K562 (cell line): ENCODE measurements at regions not wholly inside any gene's neighbourhood (a gene's known extent, or its start where the extent isn't known, plus 50 kb on each side); places are given as distances from the start of the nearest gene placed in this dataset.

Source experiments
- ATAC-seq: fragments of 200-7000 bp; cut with Tn5 transposase; 3 replicates; pipeline ENCODE4 v1.9.1; 2020; ENCODE audit warnings: moderate library complexity
- BruUV-seq: library from RNA; stranded (reverse); fragments of 400-500 nt; replicated peaks from 2 replicates; lab custom pipeline; 2021; lab: Mats Ljungman, UMichigan
- CTCF ChIA-PET: fragments of 300-600 bp; formaldehyde crosslinking; extraction: SDS; loops from one replicate; lab custom pipeline; 2021; ENCODE audit warnings: low intra/inter-chr PET ratio; lab: Yijun Ruan, JAX
- POLR2A ChIA-PET: fragments of 300-600, 350-650 bp; sonication (Branson Sonifier 250); formaldehyde crosslinking; extraction: SDS; loops from one replicate; lab custom pipeline; 2021; ENCODE audit warnings: antibody characterized with exemption, inconsistent platforms; lab: Yijun Ruan, JAX
- DNase-seq, 4 experiments: peaks; one replicate each; pipeline versions ENCODE4 v3.0.0 to v3.0.0-alpha.2; 2011 to 2018; ENCODE audit warnings: low spot score in 3 of 4, mixed read lengths in 3 of 4; ENCODE audit errors: extremely low read depth in 1 of 4
- FAIRE-seq: peaks from 2 replicates; lab custom pipeline; 2011; peaks lifted over from hg19 to GRCh38; lab: Jason Lieb, UNC
- H2AFZ ChIP-seq: 2 replicates; pipeline ENCODE4 v1.6.0; 2011; ENCODE audit warnings: low read depth, low read length, control low read depth, inconsistent platforms
- H3K27ac ChIP-seq: fragments of 200-600 bp; 3 replicates; pipeline ENCODE4 v1.8.0; 2011; ENCODE audit warnings: low read depth, mild to moderate bottlenecking, control low read depth, inconsistent platforms, low read length, moderate library complexity, mixed read lengths; ENCODE audit errors: extremely low read depth
- H3K27me3 ChIP-seq, 2 experiments: fragments of 300-600 bp in 1 of 2; 2 replicates in 1 of 2; 3 replicates in 1 of 2; pipeline versions ENCODE4 v1.6.0 to v1.8.0; 2011; ENCODE audit warnings: inconsistent platforms in 2 of 2, low read length in 2 of 2, mild to moderate bottlenecking in 1 of 2, mixed read lengths in 1 of 2, moderate library complexity in 1 of 2; ENCODE audit not compliant: control insufficient read depth in 2 of 2, insufficient read depth in 2 of 2
- H3K36me3 ChIP-seq: fragments of 300-600 bp; 3 replicates; pipeline ENCODE4 v1.8.0; 2011; ENCODE audit warnings: mild to moderate bottlenecking, low read length, inconsistent platforms; ENCODE audit not compliant: control insufficient read depth, insufficient read depth
- H3K4me1 ChIP-seq, 2 experiments: fragments of 200-600 bp in 1 of 2; replicated peaks in 1 of 2; 2 replicates in 1 of 2; 3 replicates in 1 of 2; pipeline versions ENCODE4 v1.5.1 to v1.8.0; 2011; ENCODE audit warnings: inconsistent platforms in 2 of 2, low read length in 2 of 2, mild to moderate bottlenecking in 1 of 2, mixed read lengths in 1 of 2, moderate library complexity in 1 of 2; ENCODE audit not compliant: control insufficient read depth in 2 of 2, insufficient read depth in 2 of 2
- H3K4me2 ChIP-seq: 2 replicates; pipeline ENCODE4 v1.6.1; 2011; ENCODE audit warnings: low read length, control low read depth, inconsistent platforms, mixed read lengths; ENCODE audit not compliant: insufficient read depth
- H3K4me3 ChIP-seq: fragments of 200-600 bp; sonication (generic), shearing (Covaris generic); 2 replicates; pipeline ENCODE4 v1.5.1; 2016; ENCODE audit warnings: control low read depth, inconsistent platforms
- H3K79me2 ChIP-seq: fragments of 200-600 bp; 3 replicates; pipeline ENCODE4 v1.8.0; 2011; ENCODE audit warnings: low read length, inconsistent platforms; ENCODE audit not compliant: control insufficient read depth, insufficient read depth
- H3K9ac ChIP-seq, 2 experiments: 2 replicates each; pipeline versions ENCODE4 v1.6.0 to v1.6.1; 2011; ENCODE audit warnings: low read depth in 2 of 2, low read length in 2 of 2, control low read depth in 1 of 2, inconsistent platforms in 1 of 2, mild to moderate bottlenecking in 1 of 2, mixed read lengths in 1 of 2; ENCODE audit not compliant: insufficient read depth in 1 of 2
- H3K9me1 ChIP-seq: one replicate; pipeline ENCODE4 v1.6.0; 2011; ENCODE audit warnings: inconsistent platforms, mild to moderate bottlenecking, low read length, moderate library complexity; ENCODE audit not compliant: control insufficient read depth, insufficient read depth
- H3K9me3 ChIP-seq: replicated peaks from 2 replicates; pipeline ENCODE4 v1.5.1; 2011; ENCODE audit warnings: low read depth, low read length, inconsistent platforms; ENCODE audit not compliant: control insufficient read depth, insufficient read depth
- H4K20me1 ChIP-seq: replicated peaks from 2 replicates; pipeline ENCODE4 v1.6.1; 2011; ENCODE audit warnings: low read length, inconsistent platforms, mixed read lengths; ENCODE audit not compliant: control insufficient read depth, insufficient read depth
- E2F1 ChIP-seq: sonication (generic); formaldehyde crosslinking; IDR thresholded peaks from 2 replicates; pipeline ENCODE4 v1.8.1; 2023; ENCODE audit warnings: mild to moderate bottlenecking, missing genetic modification reagents, moderate library complexity
- KHSRP ChIP-seq: fragments of 450-650 bp; IDR thresholded peaks from 2 replicates; pipeline ENCODE4 v1.6.1; 2017
- PBX2 ChIP-seq, 2 experiments: IDR thresholded peaks in 1 of 2; conservative IDR thresholded peaks in 1 of 2; 2 replicates each; pipeline ENCODE4 v1.6.1; 2016; ENCODE audit warnings: low read depth in 2 of 2, mild to moderate bottlenecking in 1 of 2, missing compliant biosample characterization in 1 of 2, missing genetic modification characterization in 1 of 2, moderate library complexity in 1 of 2
- ZNF717 ChIP-seq: fragments of 250-450 bp; sonication (Bioruptor Pico); IDR thresholded peaks from 2 replicates; pipeline ENCODE4 v1.5.0; 2021
- WGBS: fragments of 100-300 bp; shearing (Covaris generic); methylation state at CpG from one replicate; pipeline ENCODE4 v1.1.6; 2016; ENCODE audit warnings: low coverage, mixed read lengths; ENCODE audit not compliant: insufficient coverage; ENCODE audit errors: missing lambda C conversion rate; 5-methylcytosine and 5-hydroxymethylcytosine counted together
- in situ Hi-C: fragments of 300-500 bp; cut with MboI; formaldehyde crosslinking; loops from 4 replicates; pipeline ENCODE4 v1.15.0; 2018; ENCODE audit warnings: inconsistent platforms, mixed read lengths
- intact Hi-C: fragments of 100-400 bp; cut with micrococcal nuclease; formaldehyde crosslinking; loops from 2 replicates; pipeline ENCODE4 v1.14.2; 2022

GRCh38 chr9:73805111-73805510 lies 653.4 kb downstream of the ANXA1 start:
- Histone ChIP-seq H3K79me2 (no peaks in the 10 kb centered on the region), H2AFZ (no peak overlapping the region), H3K4me3 (no peak overlapping the region), H3K27ac (no peak overlapping the region), H3K9ac (no peak overlapping the region), H3K4me2 (no peak overlapping the region), H3K9me3 (no peaks in the 10 kb centered on the region), H3K36me3 (no peaks in the 10 kb centered on the region), H3K27me3 (no peaks in the 10 kb centered on the region), H3K9me1 (no peaks in the 10 kb centered on the region), H4K20me1 (no peaks in the 10 kb centered on the region), H3K4me1 (no peaks in the 10 kb centered on the region)
- DNase-seq: no peak
- no TSS peak for BruUV-seq
- POLR2A ChIA-PET: no interaction called here
- CTCF ChIA-PET: no interaction called here
- intact Hi-C loops (no loop called here), in situ Hi-C loops (no loop called here)
- TF ChIP-seq ZNF717 (CRISPR knock-in tag) (no peak), KHSRP (no peak), PBX2 (CRISPR knock-in tag; IDR thresholded peaks at IDR 0.05; ENCODE audit: low read depth) (no peak), PBX2 (tag; conservative IDR thresholded peaks at IDR 0.05; ENCODE audit: low read depth) (0 out of 2 replicates have a peak, but pooled peaks have one; percentile 8), E2F1 (CRISPR knock-in tag) (no peak)
- 23% methylated on average over 2 of the region's 2 CpGs for WGBS
- no peak for ATAC-seq
- no peak for FAIRE-seq
